ENCODE measurements at regions not wholly inside any gene's neighbourhood (a gene's known extent, or its start where the extent isn't known, plus 50 kb on each side); places are given as distances from the start of the nearest gene placed in this dataset.

DNA sequence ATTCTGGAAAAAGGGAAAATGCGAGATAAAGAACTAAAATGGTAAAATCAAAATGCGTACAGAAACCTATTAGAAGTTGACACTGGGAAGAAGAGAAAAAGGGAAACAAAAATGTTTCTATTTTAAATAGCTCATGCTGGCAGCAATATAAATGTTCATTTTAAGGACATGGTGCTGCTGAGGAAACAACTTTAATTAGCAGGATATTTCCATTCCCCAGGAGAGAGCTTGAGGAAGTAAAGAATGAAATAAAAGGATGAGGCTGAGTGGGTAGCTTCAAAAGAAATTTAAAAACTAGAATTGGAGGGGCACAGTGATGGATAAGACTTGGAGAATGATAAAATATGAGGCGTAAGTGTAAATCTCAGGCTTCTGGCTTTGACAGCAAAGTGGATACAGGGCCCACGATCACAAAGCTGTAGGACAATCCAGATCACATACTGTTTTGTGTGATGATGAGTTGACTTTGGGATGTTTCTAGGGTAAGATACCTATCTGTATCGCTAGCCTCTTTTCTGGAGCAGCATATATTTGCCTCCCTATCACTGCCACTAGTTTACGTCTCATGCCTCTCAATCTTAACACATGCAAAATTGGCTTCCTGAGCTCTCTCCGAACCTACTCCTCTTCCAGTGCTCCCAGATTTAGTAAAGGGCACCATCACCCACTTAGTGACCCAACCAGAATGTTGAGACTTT, 571.3 kb upstream of the MIR17HG start:
- no peak for DNase-seq (ENCODE audit: low spot score)
- no peak for ATAC-seq

DNA sequence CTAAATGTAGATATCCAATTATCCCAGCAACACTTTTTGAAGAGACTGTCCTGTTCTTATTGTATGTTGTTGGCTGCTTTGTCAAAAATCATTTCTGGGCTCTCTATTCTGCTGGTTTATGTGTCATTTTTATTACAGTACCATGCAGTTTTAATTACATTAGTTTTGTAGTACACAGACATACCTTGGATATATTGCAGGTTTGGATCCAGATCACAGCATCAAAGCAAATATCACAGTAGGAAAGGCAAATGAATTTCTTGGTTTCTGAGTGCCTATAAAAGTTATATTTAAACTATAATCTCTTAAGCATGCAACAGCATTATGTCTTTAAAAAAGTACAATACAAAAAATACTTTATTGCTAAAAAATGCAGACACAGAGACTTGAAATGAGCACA, 564.2 kb upstream of the MIR17HG start:
- ATAC-seq (no peak), DNase-seq (ENCODE audit: low spot score) (no peak)

DNA sequence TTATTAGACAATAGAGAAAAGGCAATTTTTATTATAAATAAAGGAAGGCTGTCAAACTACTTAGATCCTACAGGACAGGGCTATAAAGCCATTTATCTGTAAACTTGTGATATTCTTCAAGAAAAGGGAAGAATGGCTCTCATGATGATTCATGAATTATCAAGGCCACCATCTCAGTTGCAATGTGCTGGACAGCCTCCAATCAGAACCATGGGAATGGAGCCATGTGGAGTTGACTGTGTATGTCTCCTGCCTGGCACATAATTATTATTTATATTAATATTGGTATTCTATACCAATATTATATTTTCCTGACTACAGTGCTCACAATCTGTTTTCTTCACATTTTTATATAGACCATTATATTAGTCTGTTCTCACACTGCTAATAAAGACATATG, 560.5 kb upstream of the MIR17HG start:
- DNase-seq (ENCODE audit: low spot score), result no peak
- ATAC-seq, result no peak

DNA sequence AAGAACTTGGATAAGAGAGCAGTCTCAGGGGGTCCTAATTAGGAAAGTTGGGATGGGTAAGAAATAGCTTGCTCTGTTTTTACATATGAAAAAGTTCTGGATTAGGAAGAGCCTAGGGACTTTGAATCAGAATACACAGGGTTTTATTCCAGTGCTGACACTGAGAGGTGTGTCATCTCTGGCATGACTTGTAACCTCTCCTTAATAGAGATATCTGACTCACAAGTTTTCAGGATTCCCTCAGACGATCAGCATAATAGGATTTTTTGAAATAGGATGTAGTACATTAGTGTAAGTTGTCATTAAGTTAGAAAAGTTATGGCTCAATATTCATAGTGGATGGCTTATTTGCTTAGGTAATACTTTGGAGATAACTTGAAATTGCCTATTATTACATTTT, 555.2 kb upstream of the MIR17HG start:
- no peak for DNase-seq (ENCODE audit: low spot score)
- no peak for ATAC-seq

DNA sequence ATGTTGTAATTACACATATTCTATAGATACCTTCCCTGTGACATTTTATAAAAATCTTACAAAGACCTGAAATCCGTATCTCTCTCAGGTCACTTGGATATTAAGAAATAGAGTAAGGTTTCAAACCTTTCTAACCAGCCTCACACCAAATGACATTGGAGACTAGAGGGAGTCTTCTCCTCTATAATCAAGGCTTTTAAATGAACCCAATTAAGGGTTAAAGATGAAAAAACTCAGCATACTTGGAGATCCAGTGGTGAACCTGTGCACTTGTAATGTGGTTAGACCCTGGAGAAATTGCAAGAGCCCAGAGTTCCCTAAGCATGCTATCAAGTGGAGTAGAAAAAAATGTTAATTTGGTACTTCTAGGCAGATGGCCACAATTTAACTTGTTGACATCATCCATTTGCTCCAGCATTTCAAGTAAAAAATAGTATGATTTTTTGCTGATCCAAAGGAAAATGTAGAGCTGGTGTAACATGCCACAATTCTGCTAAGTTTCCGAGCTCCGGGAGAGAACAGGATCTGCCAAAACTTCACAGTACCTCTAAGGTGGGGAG, 554.1 kb upstream of the MIR17HG start:
- no peak for DNase-seq (ENCODE audit: low spot score)
- no peak for ATAC-seq

DNA sequence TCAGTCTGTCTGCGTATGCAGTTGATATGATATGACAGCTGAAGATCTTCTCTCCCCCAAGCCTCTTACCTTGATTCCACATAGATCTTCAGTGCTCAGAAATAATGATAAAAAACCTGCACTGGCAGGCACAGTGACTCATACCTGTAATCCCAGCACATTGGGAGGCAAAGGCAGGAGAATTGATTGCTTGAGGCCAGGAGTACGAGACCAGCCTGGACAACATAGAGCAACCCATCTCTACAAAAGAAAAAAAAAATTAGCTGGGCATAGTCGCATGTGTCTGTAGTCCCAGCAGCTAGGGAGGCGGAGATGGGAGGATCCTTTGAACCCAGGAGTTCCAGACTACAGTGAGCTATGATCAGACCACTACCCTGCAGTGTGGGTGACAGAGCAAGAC, 551.0 kb upstream of the MIR17HG start:
- DNase-seq (ENCODE audit: low spot score) (no peak), ATAC-seq (no peak)

DNA sequence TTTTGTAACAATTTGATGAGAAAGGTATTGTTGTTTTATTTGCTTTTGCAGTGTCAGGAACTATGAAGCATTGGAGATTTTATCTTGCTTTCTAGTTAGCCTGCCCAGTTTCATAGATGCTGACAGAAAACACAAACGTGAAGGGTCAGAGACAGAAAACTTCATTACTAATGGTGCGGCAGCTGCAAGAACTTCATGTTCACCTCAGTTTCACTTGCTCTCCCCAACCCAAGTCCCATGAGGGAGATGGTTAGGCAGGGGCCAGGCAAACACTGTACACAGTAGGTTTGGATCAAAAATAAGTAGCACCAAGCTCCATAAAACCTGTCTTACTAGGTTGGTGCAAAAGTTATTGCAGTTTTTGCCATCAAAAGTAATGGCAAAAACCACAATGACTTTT, 550.2 kb upstream of the MIR17HG start:
- ATAC-seq, result no peak
- no peak for DNase-seq (ENCODE audit: low spot score)

DNA sequence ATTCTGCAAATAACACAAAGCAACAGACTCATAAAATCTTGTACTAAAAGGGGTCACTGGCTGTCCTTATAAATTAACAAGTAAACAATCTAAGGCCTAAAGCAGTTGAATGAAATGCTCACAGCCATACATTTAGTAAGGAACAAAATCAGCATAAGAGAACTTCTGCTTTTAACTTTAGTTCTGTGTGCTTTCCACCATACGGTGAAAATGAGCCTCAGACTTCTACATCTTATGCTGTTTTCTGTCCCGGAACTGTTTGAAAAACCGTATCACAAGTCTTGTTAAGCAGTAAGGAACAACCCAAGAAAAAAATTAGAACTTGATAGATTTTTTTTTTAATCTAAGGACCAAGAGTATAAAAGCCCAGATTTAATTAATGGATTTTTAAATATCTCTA, 549.1 kb upstream of the MIR17HG start:
- DNase-seq (ENCODE audit: low spot score) (no peak), ATAC-seq (no peak)

DNA sequence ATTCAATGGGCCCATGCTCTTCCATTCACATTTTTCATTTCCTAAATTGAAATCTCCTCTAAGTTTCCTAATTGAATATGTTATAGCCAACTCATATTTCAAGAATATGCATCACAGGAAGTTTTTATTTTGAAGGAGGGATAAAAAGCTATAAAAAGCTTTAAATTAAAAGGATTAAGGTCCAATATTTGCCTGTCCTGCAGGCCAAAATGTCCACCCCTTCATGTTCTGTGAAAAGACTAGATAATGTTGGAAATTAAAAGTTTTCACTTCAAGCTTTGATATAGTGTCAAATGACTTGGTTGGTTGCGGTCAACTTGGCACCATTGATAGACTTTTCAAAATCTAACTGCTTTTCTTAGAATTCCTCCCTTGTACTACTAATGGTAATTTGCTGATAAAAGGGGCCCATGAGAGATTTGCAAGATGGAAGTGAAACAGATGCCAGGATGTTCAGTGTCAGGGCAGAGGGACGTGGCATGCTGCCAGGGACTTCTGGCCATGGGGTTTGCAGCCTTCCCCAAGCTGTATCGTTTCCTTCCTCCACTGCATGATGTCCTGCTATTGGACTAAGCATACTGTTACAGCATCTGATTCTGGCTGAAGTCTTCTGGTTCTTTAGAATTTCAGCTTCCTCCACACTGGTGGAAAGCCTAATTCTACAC, 547.3 kb upstream of the MIR17HG start:
- DNase-seq (ENCODE audit: low spot score), result peak; percentile 48
- ATAC-seq, result peak; percentile 47

DNA sequence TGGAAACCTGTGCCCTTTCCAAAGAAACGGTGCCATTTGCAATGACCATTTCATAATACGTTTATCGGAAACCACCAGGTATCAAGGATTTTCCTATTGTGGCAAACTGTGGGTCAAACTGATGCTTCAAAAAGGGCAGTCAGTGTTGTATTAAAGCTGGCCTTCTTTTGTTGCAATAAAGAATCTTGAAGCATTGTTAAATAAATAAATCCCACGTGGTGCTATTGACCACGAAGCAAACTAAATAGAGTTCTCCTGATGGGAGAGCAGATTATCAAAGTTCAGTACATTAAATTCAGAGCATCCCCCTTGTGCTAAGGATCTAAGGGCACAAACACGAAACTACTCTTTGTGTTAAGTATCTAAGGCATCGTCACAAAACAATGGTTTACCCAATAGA, 545.9 kb upstream of the MIR17HG start:
- DNase-seq (ENCODE audit: low spot score), result no peak
- no peak for ATAC-seq

DNA sequence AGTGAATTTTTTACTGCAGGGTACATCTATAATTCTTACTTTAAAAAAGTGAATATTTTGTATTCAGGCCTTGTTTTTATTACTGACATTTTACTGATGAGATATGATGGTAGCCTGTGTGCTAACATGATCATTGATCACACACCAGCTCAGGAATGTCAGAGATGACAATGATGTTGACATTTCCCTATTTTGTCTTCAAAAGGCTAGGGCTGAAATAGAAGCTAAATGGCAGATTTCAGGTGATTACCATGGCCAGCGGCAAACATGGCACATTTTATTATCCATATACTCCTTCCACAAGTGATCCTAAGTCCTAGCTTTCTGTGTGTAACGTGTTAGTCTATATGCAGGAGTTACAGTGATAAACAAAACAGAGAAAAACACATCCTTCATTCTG, 544.3 kb upstream of the MIR17HG start:
- ATAC-seq (no peak), DNase-seq (ENCODE audit: low spot score) (no peak)

DNA sequence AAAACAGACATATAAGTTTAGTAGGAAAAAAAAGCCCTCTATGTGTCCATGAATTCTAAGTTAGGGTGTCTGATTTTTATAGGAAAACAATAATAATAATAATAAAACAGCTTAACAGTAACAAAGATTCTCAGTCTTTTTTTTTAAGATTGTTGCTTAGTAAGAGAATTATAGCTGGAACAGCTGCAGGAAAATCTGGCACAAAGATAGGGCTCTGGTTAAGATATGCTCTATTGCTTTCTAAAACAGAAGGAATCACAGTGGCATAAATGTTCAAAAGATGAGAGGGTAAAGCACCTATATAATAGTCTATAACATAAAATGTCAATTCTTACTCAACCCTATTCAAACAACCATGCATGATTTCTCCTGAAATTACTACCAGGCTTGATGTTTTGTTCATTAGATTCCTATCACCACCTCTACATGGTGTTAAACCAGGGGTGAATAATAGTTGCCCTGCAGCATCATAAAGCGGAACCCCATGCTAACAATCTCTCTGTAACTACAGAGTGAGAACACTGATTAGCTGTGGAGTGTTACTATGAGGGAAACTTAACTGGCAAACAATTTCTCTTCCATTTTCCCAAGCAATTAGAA, 541.4 kb upstream of the MIR17HG start:
- no peak for DNase-seq (ENCODE audit: low spot score)
- ATAC-seq, result no peak

DNA sequence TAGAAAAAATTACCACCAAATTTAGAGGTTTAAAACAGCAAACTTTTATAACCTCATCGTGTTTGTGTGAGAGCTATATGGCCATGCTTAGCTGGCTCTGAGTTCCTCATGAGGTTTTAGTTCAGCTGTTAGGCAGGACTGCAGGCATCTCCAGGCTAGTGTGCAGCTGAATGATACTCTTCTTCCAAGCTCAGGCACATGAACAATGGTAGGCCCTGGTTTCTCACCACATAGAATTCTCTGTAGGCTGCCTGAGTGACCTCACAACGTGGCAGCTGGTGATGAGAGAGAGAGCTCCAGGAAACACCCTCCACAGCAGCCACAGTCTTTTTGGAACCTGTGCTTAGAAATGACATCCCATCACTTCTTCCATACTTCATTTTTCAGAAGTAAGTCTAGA, 540.6 kb upstream of the MIR17HG start:
- no peak for ATAC-seq

DNA sequence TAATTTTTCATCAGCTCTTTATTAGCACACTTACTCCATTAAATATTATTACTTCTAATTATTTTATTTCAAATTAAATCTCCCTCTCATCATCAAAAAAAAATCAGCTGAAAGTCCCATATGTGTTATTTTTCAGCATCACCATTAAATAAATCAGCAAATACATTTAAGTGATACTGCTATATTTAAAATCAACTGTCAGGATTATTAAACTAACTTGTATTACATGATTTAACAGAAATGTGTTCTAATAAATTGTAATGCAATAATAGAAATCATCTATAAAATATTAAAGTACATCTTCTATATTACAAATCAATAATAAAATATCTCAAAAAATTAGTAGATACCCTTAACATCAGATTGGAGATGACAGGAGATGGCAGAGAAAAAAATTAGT, 538.6 kb upstream of the MIR17HG start:
- ATAC-seq (no peak), DNase-seq (ENCODE audit: low spot score) (no peak)

More for the DNA sequence above, 540.6 kb upstream of the MIR17HG start:
- DNase-seq (ENCODE audit: low spot score), result no peak

DNA sequence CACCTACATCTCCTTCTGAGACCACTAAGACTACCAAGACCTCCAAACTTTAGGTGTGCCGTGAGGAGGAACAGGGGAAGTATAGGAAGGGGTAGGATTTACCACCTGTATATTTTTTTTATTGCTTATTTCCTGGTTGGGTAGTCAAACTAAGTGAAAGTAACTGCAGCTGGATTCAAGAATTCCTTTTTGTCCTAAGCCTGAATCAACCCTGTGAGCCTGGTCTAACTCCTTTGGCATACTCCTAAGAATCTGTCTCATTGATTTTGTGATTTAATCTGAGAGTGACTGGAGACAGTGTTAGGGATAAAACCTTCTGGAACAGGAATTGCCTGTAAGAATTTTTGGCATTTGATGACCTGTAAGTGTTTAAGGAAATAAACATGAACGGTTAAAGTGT, 523.5 kb upstream of the MIR17HG start:
- ATAC-seq (no peak), DNase-seq (ENCODE audit: low spot score) (no peak)

DNA sequence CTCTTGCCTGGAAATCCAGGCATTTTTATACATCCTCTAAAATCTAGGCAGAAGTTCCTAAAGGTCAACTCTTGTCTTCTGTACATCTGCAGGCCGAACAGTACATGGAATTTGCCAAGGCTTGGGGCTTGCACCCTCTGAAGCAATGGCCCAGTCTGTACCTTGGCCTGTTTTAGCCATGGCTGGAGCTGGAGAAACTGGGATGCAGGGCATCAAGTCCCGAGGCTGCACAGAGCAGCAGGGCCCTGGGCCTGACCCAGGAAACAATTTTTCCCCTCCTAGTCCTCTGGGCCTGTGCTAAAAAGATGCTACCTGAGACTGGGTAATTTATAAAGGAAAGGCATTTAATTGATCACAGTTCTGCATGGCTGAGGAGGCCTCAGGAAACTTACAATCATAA, 520.8 kb upstream of the MIR17HG start:
- DNase-seq (ENCODE audit: low spot score) (no peak), ATAC-seq (no peak)

DNA sequence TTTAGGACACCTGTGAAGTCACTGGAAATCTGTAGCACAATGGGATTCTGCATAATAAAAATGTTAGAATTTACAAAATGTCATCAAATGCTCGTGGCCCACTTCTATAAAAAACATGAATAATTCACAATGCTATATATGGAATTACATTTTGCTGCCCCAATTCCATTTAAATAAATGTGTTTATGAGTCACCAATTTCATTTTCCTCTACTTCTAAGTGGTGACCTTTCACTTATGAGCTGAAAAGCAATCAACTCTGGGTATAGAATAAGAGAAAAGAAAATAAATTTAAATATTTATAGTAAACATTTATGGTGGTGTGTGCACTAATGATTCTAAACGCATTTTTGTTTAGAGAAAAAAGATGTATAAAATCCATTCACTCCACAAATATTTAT, 516.7 kb upstream of the MIR17HG start:
- ATAC-seq, result no peak
- DNase-seq (ENCODE audit: low spot score), result no peak

DNA sequence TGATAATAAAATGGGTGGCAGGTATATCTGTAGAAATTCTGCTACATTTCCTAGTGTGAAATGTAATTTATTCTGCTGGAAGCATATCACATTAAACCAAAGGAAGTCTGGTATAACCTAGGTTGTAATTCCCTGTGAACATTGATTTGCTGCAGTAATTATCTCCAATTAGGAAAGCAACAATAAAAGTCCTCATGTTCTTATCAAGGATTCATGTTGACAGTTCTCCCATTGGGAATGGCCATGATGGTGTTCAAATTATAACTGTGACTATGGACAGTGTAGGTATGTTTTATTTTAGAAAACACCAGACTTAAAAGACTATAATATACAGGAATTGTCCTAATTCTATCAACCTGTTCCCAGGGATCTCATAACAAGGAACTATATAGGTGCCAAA, 513.5 kb upstream of the MIR17HG start:
- no peak for DNase-seq (ENCODE audit: low spot score)
- no peak for ATAC-seq

DNA sequence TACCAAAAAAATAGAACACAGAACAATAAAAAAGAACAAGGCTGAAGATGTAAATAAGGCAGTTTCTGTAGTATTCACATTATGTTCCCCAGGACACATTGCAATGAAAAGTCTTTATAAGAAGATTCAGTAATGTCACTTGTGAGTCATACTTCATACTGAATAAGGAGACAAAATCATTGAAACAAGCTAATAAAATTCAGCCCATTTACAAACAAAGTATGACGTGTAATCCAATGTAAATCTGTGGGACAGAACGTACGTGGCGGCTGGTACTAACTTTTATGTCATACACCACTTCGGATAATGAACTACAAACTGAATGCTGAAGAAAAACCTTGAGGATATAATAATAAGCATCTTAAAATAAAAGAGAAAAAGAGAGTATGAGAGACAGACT, 512.8 kb upstream of the MIR17HG start:
- no peak for ATAC-seq
- no peak for DNase-seq (ENCODE audit: low spot score)

DNA sequence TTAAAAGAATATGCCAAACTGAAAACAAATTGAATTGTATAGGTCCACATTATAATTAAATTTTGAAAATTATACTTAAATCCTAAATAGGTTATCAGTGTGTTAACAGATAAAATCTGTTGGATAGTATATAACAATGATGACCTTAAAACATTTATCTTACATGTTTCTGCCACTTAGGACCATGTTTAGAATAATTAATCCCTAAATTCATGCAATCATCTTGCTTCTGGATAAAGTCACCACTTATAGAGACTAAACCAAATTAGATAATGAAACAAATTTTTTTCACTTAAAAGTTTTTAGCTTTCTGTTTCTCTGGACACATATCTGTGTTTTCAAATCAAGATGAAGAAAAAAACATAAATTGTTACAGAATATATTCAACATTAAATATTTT, 511.7 kb upstream of the MIR17HG start:
- DNase-seq (ENCODE audit: low spot score), result no peak
- ATAC-seq, result no peak

DNA sequence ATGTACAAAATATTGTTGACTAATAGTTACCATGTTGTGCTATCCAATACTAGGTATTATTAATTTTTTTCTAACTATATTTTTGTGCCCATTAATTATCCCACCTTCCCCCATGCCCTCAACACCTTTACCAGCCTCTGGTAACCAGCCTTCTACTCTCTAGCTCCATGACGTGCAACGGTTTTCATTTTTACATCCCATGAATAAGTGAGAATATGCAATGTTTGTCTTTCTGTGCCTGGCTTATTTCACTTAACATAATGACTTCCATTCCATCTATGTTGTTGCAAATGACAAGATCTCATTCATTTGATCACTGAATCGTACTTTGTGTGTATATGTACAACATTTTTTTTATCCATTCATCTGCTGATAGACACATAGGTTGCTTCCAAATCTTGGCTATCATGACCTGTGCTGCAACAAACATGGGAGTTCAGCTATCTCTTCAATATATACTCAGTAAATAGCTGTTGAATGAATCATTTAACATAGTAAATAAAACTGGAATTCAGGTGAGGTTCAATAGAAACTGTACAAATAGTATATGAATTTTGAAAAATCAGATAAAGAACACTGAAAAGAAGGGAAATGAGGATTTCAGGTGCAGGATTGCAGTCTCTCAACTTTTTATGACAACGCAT, 509.0 kb upstream of the MIR17HG start:
- ATAC-seq, result no peak
- DNase-seq (ENCODE audit: low spot score), result no peak

DNA sequence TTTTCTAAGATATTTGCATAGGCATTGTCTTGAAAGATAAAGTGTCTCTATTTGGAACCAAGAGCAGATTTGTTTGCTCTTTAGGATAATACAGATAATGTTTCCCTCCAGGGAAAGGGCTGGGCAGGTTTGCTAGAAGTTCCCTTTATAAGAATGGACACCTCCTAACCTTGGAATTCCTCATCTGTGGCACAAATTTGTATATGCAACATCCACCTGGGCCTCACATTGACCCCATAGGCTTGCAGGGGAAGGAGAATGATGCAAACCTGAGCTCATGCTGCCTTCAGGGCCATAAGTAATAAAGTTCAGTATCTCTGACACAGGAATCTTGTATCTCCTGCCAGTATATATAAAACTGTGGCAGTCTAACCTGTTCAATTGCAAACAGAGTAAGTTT, 508.4 kb upstream of the MIR17HG start:
- DNase-seq (ENCODE audit: low spot score), result no peak
- ATAC-seq, result no peak

Measured in left lobe of liver (tissue), 2 donors.